ENCODE measurements at regions not wholly inside any gene's neighbourhood (a gene's known extent, or its start where the extent isn't known, plus 50 kb on each side); places are given as distances from the start of the nearest gene placed in this dataset.

- no peaks in the 10 kb centered on the region for H3K9me3 ChIP-seq (ENCODE audit: control insufficient read depth, insufficient read depth, low read depth, low read length)
- no peaks in the 10 kb centered on the region for H3K27me3 ChIP-seq (ENCODE audit: control insufficient read depth, insufficient read depth, low read length)
- H3K36me3 ChIP-seq (ENCODE audit: control insufficient read depth, insufficient read depth, low read length), result no peaks in the 10 kb centered on the region
- DNase-seq (ENCODE audit: low read depth, low spot score) (no peak), ATAC-seq (no peak)
- no TSS peak for BruUV-seq (replicated peaks)
- no peak overlapping the region for H3K27ac ChIP-seq (ENCODE audit: low read length)
- H3K4me1 ChIP-seq (ENCODE audit: control insufficient read depth, insufficient read depth, low read length), result no peaks in the 10 kb centered on the region
- intact Hi-C loops (cut with micrococcal nuclease; ENCODE audit: unreplicated experiment), result no loop called here
- in situ Hi-C loops (cut with HindIII; ENCODE audit: low pct_unique_long_range_greater_than_20kb, low sequenced_read_pairs), result no loop called here
- POLR2A ChIA-PET, result no interaction called here
- no peak for TF ChIP-seq REST (IDR thresholded peaks at IDR 0.05; ENCODE audit: insufficient read depth in 1 of 2, low read depth in 2 of 2, low read length in 1 of 2)
- no peak for TF ChIP-seq CTCF (IDR thresholded peaks at IDR 0.05)
- TF ChIP-seq SIN3A (IDR thresholded peaks at IDR 0.05; ENCODE audit: borderline replicate concordance, insufficient read depth, low read depth, low read length), result no peak
- TF ChIP-seq TCF7L2 (IDR thresholded peaks at IDR 0.05; ENCODE audit: low read depth, low read length), result no peak
- no peak for TF ChIP-seq POLR2AphosphoS5 (IDR thresholded peaks at IDR 0.05; ENCODE audit: low read depth, low read length)
- H3K4me3 ChIP-seq (ENCODE audit: low read depth in 2 of 2, low read length in 2 of 2), result no peak overlapping the region
- CTCF ChIA-PET, result no interaction called here
Observed at GRCh38 chr13:73893833-73894232, 240.4 kb downstream of the KLF12 start.

- intact Hi-C loops (cut with micrococcal nuclease; ENCODE audit: unreplicated experiment), result no loop called here
Observed at GRCh38 chr13:73891805-73892204, 242.4 kb downstream of the KLF12 start.

More at GRCh38 chr13:73891805-73892204, 242.4 kb downstream of the KLF12 start:
- Histone ChIP-seq H3K9me3 (ENCODE audit: control insufficient read depth, insufficient read depth, low read depth, low read length) (no peaks in the 10 kb centered on the region), H3K27ac (ENCODE audit: low read length) (no peak overlapping the region), H3K4me1 (ENCODE audit: control insufficient read depth, insufficient read depth, low read length) (no peaks in the 10 kb centered on the region), H3K4me3 (ENCODE audit: low read depth in 2 of 2, low read length in 2 of 2) (no peak overlapping the region), H3K27me3 (ENCODE audit: control insufficient read depth, insufficient read depth, low read length) (no peaks in the 10 kb centered on the region), H3K36me3 (ENCODE audit: control insufficient read depth, insufficient read depth, low read length) (no peaks in the 10 kb centered on the region)
- ATAC-seq (no peak), DNase-seq (ENCODE audit: low read depth, low spot score) (no peak)
- TF ChIP-seq REST (IDR thresholded peaks at IDR 0.05; ENCODE audit: insufficient read depth in 1 of 2, low read depth in 2 of 2, low read length in 1 of 2) (no peak), CTCF (IDR thresholded peaks at IDR 0.05) (no peak), SIN3A (IDR thresholded peaks at IDR 0.05; ENCODE audit: borderline replicate concordance, insufficient read depth, low read depth, low read length) (no peak), TCF7L2 (IDR thresholded peaks at IDR 0.05; ENCODE audit: low read depth, low read length) (no peak), POLR2AphosphoS5 (IDR thresholded peaks at IDR 0.05; ENCODE audit: low read depth, low read length) (no peak)
- BruUV-seq (replicated peaks), result no TSS peak
- in situ Hi-C loops (cut with HindIII; ENCODE audit: low pct_unique_long_range_greater_than_20kb, low sequenced_read_pairs), result no loop called here
- CTCF ChIA-PET, result no interaction called here
- POLR2A ChIA-PET, result no interaction called here
